ENCODE measurements at regions not wholly inside any gene's neighbourhood (a gene's known extent, or its start where the extent isn't known, plus 50 kb on each side); places are given as distances from the start of the nearest gene placed in this dataset.

DNA sequence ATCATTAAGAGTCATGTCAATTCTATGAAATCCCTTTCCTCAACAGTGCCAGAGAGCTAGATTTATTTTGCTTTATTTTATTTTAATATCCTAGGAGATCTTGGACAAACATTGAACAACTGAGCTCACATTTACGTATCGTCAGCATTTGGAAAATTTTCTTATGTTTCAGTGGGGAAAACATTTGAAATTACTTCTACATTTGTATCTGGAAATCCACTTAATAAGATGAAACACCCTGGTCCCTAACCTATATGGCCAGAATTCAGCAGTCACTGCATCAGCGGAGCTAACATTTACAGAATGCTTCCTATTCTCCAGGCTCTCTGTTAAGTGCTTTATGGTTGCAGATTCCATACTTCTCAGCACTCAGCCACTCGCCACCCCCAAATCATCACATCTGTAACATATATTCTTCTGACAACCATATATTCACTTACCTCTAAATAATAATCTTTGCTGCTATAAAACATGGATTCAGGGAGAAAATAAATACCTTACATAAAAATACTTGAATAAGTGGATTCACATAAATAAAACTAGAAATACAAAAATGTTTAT is 773.9 kb downstream of the JRKL start:
- no peak for TF ChIP-seq CTCF (IDR thresholded peaks at IDR 0.05)
- TF ChIP-seq POLR2A (IDR thresholded peaks at IDR 0.05), result no peak
- TF ChIP-seq POLR2AphosphoS5 (IDR thresholded peaks at IDR 0.05), result no peak
- TF ChIP-seq EP300 (IDR thresholded peaks at IDR 0.05; ENCODE audit: low read depth), result no peak
